ENCODE measurements at regions not wholly inside any gene's neighbourhood (a gene's known extent, or its start where the extent isn't known, plus 50 kb on each side); places are given as distances from the start of the nearest gene placed in this dataset.

GRCh38 chr14:101705733-101706508, 55.6 kb upstream of the PPP2R5C start:
- Histone ChIP-seq H3K27me3 (peaks cover 0 to 29% (median 5%) of the 10 kb centered on the region in 7 donors), H3K4me1 (peaks cover 10 to 33% (median 25%) of the 10 kb centered on the region in 9 donors), H3K4me3 (peak overlapping the region; percentile 28 to 59 (median 46)), H3K9me3 (no peaks in the 10 kb centered on the region), H3K36me3 (no peaks in the 10 kb centered on the region), H3K27ac (peak overlapping the region; percentile 63 to 90 (median 84))
- intact Hi-C loops (cut with DNase I): loop anchor here in 8 of 10 donors (2.0 to 10.0 kb wide), 10 partner anchors 51 to 619 kb away; partner anchors contain the start of genes DYNC1H1 (in 4 of the 8) and PPP2R5C (in 2 of the 8)
- TF ChIP-seq CTCF (IDR thresholded peaks at IDR 0.05): no peak
- DNase-seq (peak; percentile 59 to 75), ATAC-seq (peak; percentile 81 to 92 (median 86))
- 9 to 11% methylated on average over 68 to 73 of the region's 73 CpGs for WGBS, 2 donors

- H3K9me3 ChIP-seq: no peaks in the 10 kb centered on the region
- intact Hi-C loops (cut with DNase I): loop anchor here in 8 of 10 donors (1.0 to 10.0 kb wide), 11 partner anchors 51 to 618 kb away; partner anchors contain the start of genes DYNC1H1 (in 4 of the 8) and PPP2R5C (in 2 of the 8)
- H3K27me3 ChIP-seq: peaks cover 0 to 29% (median 5%) of the 10 kb centered on the region in 7 donors
- H3K27ac ChIP-seq: peak overlapping the region; percentile 63 to 90 (median 84)
- no peaks in the 10 kb centered on the region for H3K36me3 ChIP-seq
- DNase-seq: no peak
- 72 to 84% methylated on average over 16 of the region's 16 CpGs for WGBS, 2 donors
- H3K4me3 ChIP-seq: peak overlapping the region in 5 of 10 donors; percentile 41 to 59 (median 56)
- peak in 7 of 8 donors; percentile 1 to 50 (median 20) for ATAC-seq
- peaks cover 10 to 33% (median 25%) of the 10 kb centered on the region in 9 donors for H3K4me1 ChIP-seq
- no peak for TF ChIP-seq CTCF (IDR thresholded peaks at IDR 0.05)
These were observed 54.9 kb upstream of the PPP2R5C start for GRCh38 chr14:101706509-101707067.

GRCh38 chr14:101707068-101707842, 54.3 kb upstream of the PPP2R5C start:
- peak; percentile 72 to 90 (median 84) for TF ChIP-seq CTCF (IDR thresholded peaks at IDR 0.05)
- H3K9me3 ChIP-seq: no peaks in the 10 kb centered on the region
- WGBS, 2 donors: 27 to 29% methylated on average over 18 of the region's 18 CpGs
- no peaks in the 10 kb centered on the region for H3K36me3 ChIP-seq
- peaks cover 0 to 29% (median 5%) of the 10 kb centered on the region in 7 donors for H3K27me3 ChIP-seq
- peak; percentile 38 to 83 (median 64) for ATAC-seq
- DNase-seq: peak in 1 of 2 donors; percentile 79
- H3K27ac ChIP-seq: peak overlapping the region in 9 of 10 donors; percentile 71 to 90 (median 84)
- intact Hi-C loops (cut with DNase I): loop anchor here in 8 of 10 donors (1.0 to 10.0 kb wide), 11 partner anchors 50 to 618 kb away; partner anchors contain the start of genes DYNC1H1 (in 4 of the 8) and PPP2R5C (in 2 of the 8)
- H3K4me1 ChIP-seq: peaks cover 10 to 33% (median 25%) of the 10 kb centered on the region in 9 donors
- peak overlapping the region in 2 of 10 donors; percentile 1 to 25 for H3K4me3 ChIP-seq
